Fibroblast of pulmonary artery (primary cell): ENCODE measurements at regions not wholly inside any gene's neighbourhood (a gene's known extent, or its start where the extent isn't known, plus 50 kb on each side); places are given as distances from the start of the nearest gene placed in this dataset.

ENCODE experiments used
- DNase-seq: peaks from one replicate; pipeline ENCODE4 v3.0.0-alpha.2; 2010; ENCODE audit warnings: low read depth
- H3K4me3 ChIP-seq: replicated peaks from 2 replicates; pipeline ENCODE4 v1.5.1; 2011; ENCODE audit warnings: low read depth, mild to moderate bottlenecking, control low read depth, low read length, moderate library complexity
- CTCF ChIP-seq: IDR thresholded peaks from 2 replicates; pipeline ENCODE4 v1.5.1; 2011; ENCODE audit warnings: mild to moderate bottlenecking, control low read depth, low read length, inconsistent platforms; ENCODE audit errors: missing control alignments

- TF ChIP-seq CTCF: no peak
- H3K4me3 ChIP-seq: no peak overlapping the region
- peak; percentile 98 for DNase-seq
These were observed 102.1 kb upstream of the MDFIC start for GRCh38 chr7:114819616-114820362.

- DNase-seq: peak; percentile 56
- H3K4me3 ChIP-seq: no peak overlapping the region
- no peak for TF ChIP-seq CTCF
These were observed 100.6 kb upstream of the MDFIC start for GRCh38 chr7:114821030-114821900.

- no peak for TF ChIP-seq CTCF
- no peak for DNase-seq
These were observed 99.8 kb upstream of the MDFIC start for GRCh38 chr7:114822131-114822530.

GRCh38 chr7:114822844-114823243 lies 99.0 kb upstream of the MDFIC start:
- no peak for TF ChIP-seq CTCF
- no peak overlapping the region for H3K4me3 ChIP-seq
- no peak for DNase-seq

More at GRCh38 chr7:114822131-114822530, 99.8 kb upstream of the MDFIC start:
- no peak overlapping the region for H3K4me3 ChIP-seq

- DNase-seq: peak; percentile 10
- no peak for TF ChIP-seq CTCF
- no peak overlapping the region for H3K4me3 ChIP-seq
These were observed 98.6 kb upstream of the MDFIC start for GRCh38 chr7:114823290-114823689.

GRCh38 chr7:114825423-114825951 lies 96.4 kb upstream of the MDFIC start:
- no peak for TF ChIP-seq CTCF
- DNase-seq: no peak
- H3K4me3 ChIP-seq: no peak overlapping the region
